ENCODE measurements at regions not wholly inside any gene's neighbourhood (a gene's known extent, or its start where the extent isn't known, plus 50 kb on each side); places are given as distances from the start of the nearest gene placed in this dataset.

- TF ChIP-seq POLR2AphosphoS5 (IDR thresholded peaks at IDR 0.05; ENCODE audit: low read depth, low read length) (no peak), POLR2A (IDR thresholded peaks at IDR 0.05; ENCODE audit: low read depth, low read length) (no peak), TAF1 (IDR thresholded peaks at IDR 0.05; ENCODE audit: borderline replicate concordance, low read depth, low read length) (no peak)
- DNase-seq (ENCODE audit: insufficient read length) = no peak
- FAIRE-seq = no peak
Measured at GRCh38 chr13:32951580-32951979, 64.6 kb upstream of the KL start.

GRCh38 chr13:32955881-32956594 lies 60.2 kb upstream of the KL start:
- DNase-seq (ENCODE audit: insufficient read length) = no peak

GRCh38 chr13:32956595-32956933 lies 59.7 kb upstream of the KL start:
- DNase-seq (ENCODE audit: insufficient read length) (no peak), FAIRE-seq (no peak)
- no peak for TF ChIP-seq TAF1 (IDR thresholded peaks at IDR 0.05; ENCODE audit: borderline replicate concordance, low read depth, low read length)
- TF ChIP-seq POLR2A (IDR thresholded peaks at IDR 0.05; ENCODE audit: low read depth, low read length) = no peak
- TF ChIP-seq POLR2AphosphoS5 (IDR thresholded peaks at IDR 0.05; ENCODE audit: low read depth, low read length) = no peak

More at GRCh38 chr13:32955881-32956594, 60.2 kb upstream of the KL start:
- FAIRE-seq = no peak
- TF ChIP-seq POLR2A (IDR thresholded peaks at IDR 0.05; ENCODE audit: low read depth, low read length) (no peak), TAF1 (IDR thresholded peaks at IDR 0.05; ENCODE audit: borderline replicate concordance, low read depth, low read length) (no peak), POLR2AphosphoS5 (IDR thresholded peaks at IDR 0.05; ENCODE audit: low read depth, low read length) (no peak)

- no peak for TF ChIP-seq POLR2AphosphoS5 (IDR thresholded peaks at IDR 0.05; ENCODE audit: low read depth, low read length)
- no peak for TF ChIP-seq POLR2A (IDR thresholded peaks at IDR 0.05; ENCODE audit: low read depth, low read length)
- TF ChIP-seq TAF1 (IDR thresholded peaks at IDR 0.05; ENCODE audit: borderline replicate concordance, low read depth, low read length) = no peak
- FAIRE-seq = no peak
- no peak for DNase-seq (ENCODE audit: insufficient read length)
Measured at GRCh38 chr13:32960626-32961025, 55.6 kb upstream of the KL start.

DNA sequence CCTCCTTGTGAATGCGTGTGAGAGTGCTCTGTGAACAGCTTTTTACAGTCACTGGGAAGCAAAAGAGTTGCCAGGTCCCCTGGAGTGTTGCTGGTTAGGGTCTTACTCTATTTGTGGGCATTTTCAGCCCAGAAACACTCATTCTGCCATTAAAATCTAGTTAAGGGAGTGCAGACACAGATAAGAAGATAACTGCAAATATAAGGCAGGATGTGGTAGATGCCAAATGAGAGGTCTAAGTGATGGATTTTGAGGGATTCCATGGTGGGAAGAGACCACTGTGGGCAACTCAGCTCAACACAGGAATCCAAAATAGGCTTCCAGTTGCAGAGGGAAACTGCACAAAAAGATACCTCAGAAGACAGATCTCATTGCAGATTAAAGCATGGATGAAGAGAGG lies 54.5 kb upstream of the KL start:
- TF ChIP-seq TAF1 (IDR thresholded peaks at IDR 0.05; ENCODE audit: borderline replicate concordance, low read depth, low read length) (no peak), POLR2A (IDR thresholded peaks at IDR 0.05; ENCODE audit: low read depth, low read length) (no peak), POLR2AphosphoS5 (IDR thresholded peaks at IDR 0.05; ENCODE audit: low read depth, low read length) (no peak)
- DNase-seq (ENCODE audit: insufficient read length) (no peak), FAIRE-seq (no peak)

GRCh38 chr13:32962342-32962741 lies 53.9 kb upstream of the KL start:
- no peak for DNase-seq (ENCODE audit: insufficient read length)
- TF ChIP-seq TAF1 (IDR thresholded peaks at IDR 0.05; ENCODE audit: borderline replicate concordance, low read depth, low read length) (no peak), POLR2AphosphoS5 (IDR thresholded peaks at IDR 0.05; ENCODE audit: low read depth, low read length) (no peak), POLR2A (IDR thresholded peaks at IDR 0.05; ENCODE audit: low read depth, low read length) (no peak)
- no peak for FAIRE-seq

- TF ChIP-seq TAF1 (IDR thresholded peaks at IDR 0.05; ENCODE audit: borderline replicate concordance, low read depth, low read length) (no peak), POLR2A (IDR thresholded peaks at IDR 0.05; ENCODE audit: low read depth, low read length) (no peak), POLR2AphosphoS5 (IDR thresholded peaks at IDR 0.05; ENCODE audit: low read depth, low read length) (no peak)
- FAIRE-seq (no peak), DNase-seq (ENCODE audit: insufficient read length) (no peak)
Measured at GRCh38 chr13:32964987-32965386, 51.2 kb upstream of the KL start.

All from GM12892 (cell line).